GM12878 (cell line): ENCODE measurements at regions not wholly inside any gene's neighbourhood (a gene's known extent, or its start where the extent isn't known, plus 50 kb on each side); places are given as distances from the start of the nearest gene placed in this dataset.

Source experiments
- CTCF ChIP-seq, 3 experiments: IDR thresholded peaks in 2 of 3; conservative IDR thresholded peaks in 1 of 3; 2 replicates each; pipeline ENCODE4 v1.5.1; 2011; ENCODE audit warnings: low read depth in 3 of 3, low read length in 3 of 3, mild to moderate bottlenecking in 3 of 3, control low read depth in 2 of 3, moderate library complexity in 2 of 3, inconsistent platforms in 1 of 3, mixed read lengths in 1 of 3; ENCODE audit not compliant: control insufficient read depth in 2 of 3, insufficient read depth in 1 of 3; ENCODE audit errors: extremely low read depth in 1 of 3
- DPF2 ChIP-seq: fragments of 450-650 bp; IDR thresholded peaks from 2 replicates; pipeline ENCODE4 v1.6.1; 2017; ENCODE audit warnings: mild to moderate bottlenecking
- EZH2 ChIP-seq: IDR thresholded peaks from 2 replicates; pipeline ENCODE4 v1.6.1; 2012; ENCODE audit warnings: low read depth, mild to moderate bottlenecking, control low read depth, inconsistent platforms, low read length, borderline replicate concordance; ENCODE audit not compliant: control insufficient read depth
- KDM1A ChIP-seq: fragments of 200-600 bp; sonication (generic); IDR thresholded peaks from 2 replicates; pipeline ENCODE4 v1.6.1; 2016; ENCODE audit warnings: borderline replicate concordance
- KLF5 ChIP-seq: fragments of 450-650 bp; IDR thresholded peaks from 2 replicates; pipeline ENCODE4 v1.6.1; 2014; ENCODE audit warnings: mild to moderate bottlenecking; ENCODE audit not compliant: partially characterized antibody
- POLR2A ChIP-seq: IDR thresholded peaks from 2 replicates; pipeline ENCODE4 v1.6.1; 2011; ENCODE audit warnings: low read depth, mild to moderate bottlenecking, low read length
- POLR2AphosphoS5 ChIP-seq: IDR thresholded peaks from 2 replicates; pipeline ENCODE4 v1.6.1; 2011; ENCODE audit warnings: mild to moderate bottlenecking, low read length, inconsistent platforms

GRCh38 chr1:239870194-239870593 is 221.5 kb upstream of the FMN2 start:
- TF ChIP-seq CTCF (IDR thresholded peaks at IDR 0.05 in 2 of 3, conservative IDR thresholded peaks at IDR 0.05 in 1 of 3; ENCODE audit: control insufficient read depth in 2 of 3, extremely low read depth in 1 of 3, insufficient read depth in 1 of 3, low read depth in 3 of 3, low read length in 3 of 3), result no peak
- TF ChIP-seq KLF5, result no peak
- TF ChIP-seq DPF2, result no peak
- no peak for TF ChIP-seq POLR2A
- no peak for TF ChIP-seq KDM1A
- no peak for TF ChIP-seq POLR2AphosphoS5
- no peak for TF ChIP-seq EZH2
